ENCODE measurements at regions not wholly inside any gene's neighbourhood (a gene's known extent, or its start where the extent isn't known, plus 50 kb on each side); places are given as distances from the start of the nearest gene placed in this dataset.

- DNase-seq: no peak
Measured at GRCh38 chr10:36269222-36269621, 627.1 kb upstream of the FZD8 start.

- no peak for DNase-seq
Measured at GRCh38 chr10:36266923-36267322, 624.8 kb upstream of the FZD8 start.

GRCh38 chr10:36265741-36266140, 623.6 kb upstream of the FZD8 start:
- no peak for DNase-seq

GRCh38 chr10:36263871-36264270, 621.8 kb upstream of the FZD8 start:
- no peak for DNase-seq

GRCh38 chr10:36256948-36257356, 614.9 kb upstream of the FZD8 start:
- DNase-seq: no peak

- no peak for DNase-seq
Measured at GRCh38 chr10:36256166-36256565, 614.1 kb upstream of the FZD8 start.

- no peak for DNase-seq
Measured at GRCh38 chr10:36254199-36254598, 612.1 kb upstream of the FZD8 start.

- no peak for DNase-seq
Measured at GRCh38 chr10:36253731-36254130, 611.6 kb upstream of the FZD8 start.

GRCh38 chr10:36251068-36251467, 609.0 kb upstream of the FZD8 start:
- no peak for DNase-seq

GRCh38 chr10:36248304-36248981, 606.3 kb upstream of the FZD8 start:
- DNase-seq: no peak

GRCh38 chr10:36247478-36247877, 605.4 kb upstream of the FZD8 start:
- no peak for DNase-seq

- no peak for DNase-seq
Measured at GRCh38 chr10:36236931-36237330, 594.8 kb upstream of the FZD8 start.

GRCh38 chr10:36236341-36236740, 594.2 kb upstream of the FZD8 start:
- DNase-seq: no peak

GRCh38 chr10:36232935-36233334, 590.8 kb upstream of the FZD8 start:
- DNase-seq: no peak

- no peak for DNase-seq
Measured at GRCh38 chr10:36224431-36224985, 582.4 kb upstream of the FZD8 start.

- DNase-seq: no peak
Measured at GRCh38 chr10:36221101-36221500, 579.0 kb upstream of the FZD8 start.

- DNase-seq: no peak
Measured at GRCh38 chr10:36220151-36220550, 578.1 kb upstream of the FZD8 start.

GRCh38 chr10:36211856-36212255, 569.8 kb upstream of the FZD8 start:
- no peak for DNase-seq

- no peak for DNase-seq
Measured at GRCh38 chr10:36209480-36209879, 567.4 kb upstream of the FZD8 start.

- DNase-seq: no peak
Measured at GRCh38 chr10:36202881-36203280, 560.8 kb upstream of the FZD8 start.

GRCh38 chr10:36200577-36200976, 558.5 kb upstream of the FZD8 start:
- no peak for DNase-seq

GRCh38 chr10:36198322-36198721, 556.2 kb upstream of the FZD8 start:
- no peak for DNase-seq

- no peak for DNase-seq
Measured at GRCh38 chr10:36195364-36195763, 553.3 kb upstream of the FZD8 start.

- no peak for DNase-seq
Measured at GRCh38 chr10:36194276-36194675, 552.2 kb upstream of the FZD8 start.

GRCh38 chr10:36191009-36191408, 548.9 kb upstream of the FZD8 start:
- no peak for DNase-seq

All from activated T-cell treated with anti-CD3 and anti-CD28 coated beads, Interleukin-2, amount 50 U/mL, for 1 hour (primary cell).